C4-2B (cell line): ENCODE measurements at regions not wholly inside any gene's neighbourhood (a gene's known extent, or its start where the extent isn't known, plus 50 kb on each side); places are given as distances from the start of the nearest gene placed in this dataset.

ENCODE experiments used
- H3K27ac ChIP-seq: fragments of 450-650 bp; 2 replicates; pipeline ENCODE4 v1.5.1; 2017
- ZFX ChIP-seq: fragments of 450-650 bp; IDR thresholded peaks from 2 replicates; pipeline ENCODE4 v1.6.1; 2017
- TF ChIP-seq, protein P1 (sequence below): fragments of 450-650 bp; conservative IDR thresholded peaks from 2 replicates; pipeline ENCODE4 v1.5.1; 2017; ENCODE audit warnings: mild to moderate bottlenecking

DNA sequence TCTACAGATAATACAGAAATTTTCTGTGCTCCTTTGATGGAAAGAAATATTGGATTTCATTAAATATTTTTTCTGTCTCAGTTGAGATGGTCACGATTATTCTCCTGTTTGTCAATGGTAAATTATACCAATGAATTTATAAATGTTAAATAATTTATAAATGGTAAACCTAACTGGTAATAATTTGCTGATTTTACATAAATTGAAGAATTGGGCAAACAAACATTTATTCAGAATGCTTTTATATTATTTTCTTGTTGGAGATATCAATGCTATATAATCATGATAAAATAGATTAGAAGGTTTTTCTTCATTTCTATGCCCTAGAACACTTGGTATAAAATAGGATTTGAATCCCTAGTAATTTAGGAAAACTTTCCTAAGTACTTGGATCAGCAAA lies 597.6 kb upstream of the IGFBP3 start:
- TF ChIP-seq, protein P1, sequence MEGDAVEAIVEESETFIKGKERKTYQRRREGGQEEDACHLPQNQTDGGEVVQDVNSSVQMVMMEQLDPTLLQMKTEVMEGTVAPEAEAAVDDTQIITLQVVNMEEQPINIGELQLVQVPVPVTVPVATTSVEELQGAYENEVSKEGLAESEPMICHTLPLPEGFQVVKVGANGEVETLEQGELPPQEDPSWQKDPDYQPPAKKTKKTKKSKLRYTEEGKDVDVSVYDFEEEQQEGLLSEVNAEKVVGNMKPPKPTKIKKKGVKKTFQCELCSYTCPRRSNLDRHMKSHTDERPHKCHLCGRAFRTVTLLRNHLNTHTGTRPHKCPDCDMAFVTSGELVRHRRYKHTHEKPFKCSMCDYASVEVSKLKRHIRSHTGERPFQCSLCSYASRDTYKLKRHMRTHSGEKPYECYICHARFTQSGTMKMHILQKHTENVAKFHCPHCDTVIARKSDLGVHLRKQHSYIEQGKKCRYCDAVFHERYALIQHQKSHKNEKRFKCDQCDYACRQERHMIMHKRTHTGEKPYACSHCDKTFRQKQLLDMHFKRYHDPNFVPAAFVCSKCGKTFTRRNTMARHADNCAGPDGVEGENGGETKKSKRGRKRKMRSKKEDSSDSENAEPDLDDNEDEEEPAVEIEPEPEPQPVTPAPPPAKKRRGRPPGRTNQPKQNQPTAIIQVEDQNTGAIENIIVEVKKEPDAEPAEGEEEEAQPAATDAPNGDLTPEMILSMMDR = no peak
- no peak for TF ChIP-seq ZFX
- H3K27ac ChIP-seq = no peak overlapping the region

DNA sequence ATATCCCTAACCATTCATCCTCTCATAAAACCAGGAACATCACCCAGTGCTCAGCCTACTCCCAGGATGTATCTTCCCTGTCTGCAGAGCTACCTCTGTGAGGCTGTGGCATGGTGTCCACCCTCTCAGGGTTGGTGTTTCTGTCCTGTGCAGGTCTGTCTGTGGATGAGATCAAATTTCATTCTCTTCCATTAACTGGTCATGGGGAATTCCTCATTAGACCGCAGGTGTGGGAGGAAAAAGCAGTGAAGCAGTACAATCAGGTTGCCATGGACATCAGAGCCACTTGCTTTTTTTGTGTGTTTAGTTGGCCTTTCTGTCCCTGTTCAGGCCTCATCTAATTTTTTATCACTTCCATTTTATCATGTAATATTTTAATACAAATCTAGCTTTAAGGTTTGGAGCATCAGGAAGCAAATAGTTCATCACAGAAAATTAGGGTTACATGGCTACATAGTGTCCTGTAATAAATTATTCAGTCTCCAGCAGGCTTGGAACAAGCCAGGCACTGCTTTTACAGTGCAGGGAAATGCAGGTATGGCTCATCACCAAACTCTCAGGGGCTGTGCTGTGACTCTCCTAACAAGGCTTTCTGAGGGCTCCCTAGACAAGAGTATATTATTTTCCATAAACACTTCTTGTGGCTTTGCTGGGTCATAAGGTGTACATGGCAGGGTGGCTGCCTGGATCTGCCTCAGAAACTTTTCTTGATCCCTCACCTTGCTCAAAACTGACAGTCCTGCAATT lies 594.9 kb upstream of the IGFBP3 start:
- TF ChIP-seq ZFX = no peak
- TF ChIP-seq, protein P1 = no peak

GRCh38 chr7:46513447-46513848 lies 592.4 kb upstream of the IGFBP3 start:
- no peak for TF ChIP-seq ZFX
- TF ChIP-seq, protein P1 = no peak
- H3K27ac ChIP-seq = no peak overlapping the region

More for the DNA sequence above, 594.9 kb upstream of the IGFBP3 start:
- no peak overlapping the region for H3K27ac ChIP-seq

DNA sequence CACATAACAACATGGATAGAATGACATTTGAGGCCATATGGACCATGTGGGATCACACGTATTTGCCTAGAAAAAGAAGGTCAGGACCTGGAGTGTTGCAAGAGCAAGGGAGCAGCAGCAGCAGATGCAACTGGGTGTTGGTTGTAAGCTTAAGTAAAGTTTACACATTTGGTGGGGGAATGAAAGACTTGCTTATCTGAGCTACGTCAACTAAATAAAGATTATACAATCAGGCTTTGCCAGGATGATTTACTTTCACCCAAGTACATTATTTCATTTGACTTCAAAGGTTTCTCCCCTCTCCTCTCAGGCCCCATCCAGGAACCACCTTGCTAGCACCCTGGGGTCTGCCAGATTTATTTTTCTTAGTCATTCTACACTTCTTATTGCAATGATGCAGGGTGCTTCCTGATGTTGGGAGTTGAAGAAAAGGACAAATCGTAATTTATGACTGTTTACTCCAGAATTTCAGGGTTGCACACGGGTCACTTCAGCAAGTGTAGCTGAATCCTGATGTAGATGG lies 591.9 kb upstream of the IGFBP3 start:
- TF ChIP-seq, protein P1 = no peak
- TF ChIP-seq ZFX = no peak

GRCh38 chr7:46511442-46512215 lies 590.6 kb upstream of the IGFBP3 start:
- TF ChIP-seq, protein P1 = no peak
- TF ChIP-seq ZFX = no peak

More for the DNA sequence above, 591.9 kb upstream of the IGFBP3 start:
- H3K27ac ChIP-seq = no peak overlapping the region

DNA sequence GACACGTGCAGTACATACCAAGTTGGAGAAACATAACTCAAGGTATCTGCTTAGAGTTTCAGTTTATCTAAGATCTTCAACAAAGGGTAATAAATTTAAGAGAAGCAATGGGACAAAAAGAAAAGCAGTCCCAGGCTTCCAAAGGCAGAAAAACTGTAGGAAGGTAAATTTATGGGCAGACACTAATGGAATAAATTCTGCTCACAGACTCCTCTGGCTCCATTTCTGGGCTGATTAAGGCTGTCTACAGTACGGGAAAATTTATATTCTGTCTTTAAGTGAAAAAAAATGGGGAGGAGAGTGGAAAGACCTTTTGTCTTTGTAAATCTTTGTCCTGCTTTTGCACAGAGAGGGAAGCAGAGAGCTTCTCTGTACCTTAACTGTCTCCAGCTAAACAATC lies 587.5 kb upstream of the IGFBP3 start:
- no peak for TF ChIP-seq ZFX
- TF ChIP-seq, protein P1 = no peak
- H3K27ac ChIP-seq = no peak overlapping the region

More at GRCh38 chr7:46511442-46512215, 590.6 kb upstream of the IGFBP3 start:
- H3K27ac ChIP-seq = no peak overlapping the region

DNA sequence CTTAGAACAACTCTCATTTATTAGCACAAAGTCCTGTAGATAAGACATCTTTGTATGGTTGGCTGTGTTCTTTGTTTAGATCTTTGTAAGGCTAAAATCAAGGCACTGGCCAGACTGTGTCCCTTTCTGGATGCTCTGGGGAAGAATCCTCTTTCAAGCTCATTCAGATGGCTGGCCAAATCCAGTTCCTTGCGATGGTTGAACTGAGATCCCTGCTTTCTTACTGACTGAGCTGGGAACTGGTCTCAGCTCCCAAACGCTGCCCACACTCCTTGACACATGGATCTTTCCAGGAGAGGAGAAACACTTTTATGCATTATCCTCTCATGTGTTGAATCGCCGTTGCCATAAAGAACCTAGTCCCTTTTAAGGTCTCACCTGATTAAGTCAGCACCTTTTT lies 586.5 kb upstream of the IGFBP3 start:
- TF ChIP-seq, protein P1 = no peak
- TF ChIP-seq ZFX = no peak
- H3K27ac ChIP-seq = no peak overlapping the region
